Breast epithelium (tissue), 3 donors: ENCODE measurements at regions not wholly inside any gene's neighbourhood (a gene's known extent, or its start where the extent isn't known, plus 50 kb on each side); places are given as distances from the start of the nearest gene placed in this dataset.

ENCODE experiments used
- CTCF ChIP-seq, 3 donors: fragments of 450-650 bp; IDR thresholded peaks; one replicate each; pipeline ENCODE4 v1.5.1; 2016 to 2017; ENCODE audit warnings: antibody characterized with exemption in 3 of 3, mild to moderate bottlenecking in 3 of 3, moderate library complexity in 3 of 3
- POLR2A ChIP-seq: fragments of 450-650 bp; IDR thresholded peaks from one replicate; pipeline ENCODE4 v1.6.1; 2016; ENCODE audit warnings: antibody characterized with exemption, mild to moderate bottlenecking, moderate library complexity

GRCh38 chr5:84650429-84650828, 265.7 kb upstream of the EDIL3 start:
- TF ChIP-seq POLR2A (no peak), CTCF (IDR thresholded peaks at IDR 0.05) (no peak)
